ENCODE measurements at regions not wholly inside any gene's neighbourhood (a gene's known extent, or its start where the extent isn't known, plus 50 kb on each side); places are given as distances from the start of the nearest gene placed in this dataset.

DNA sequence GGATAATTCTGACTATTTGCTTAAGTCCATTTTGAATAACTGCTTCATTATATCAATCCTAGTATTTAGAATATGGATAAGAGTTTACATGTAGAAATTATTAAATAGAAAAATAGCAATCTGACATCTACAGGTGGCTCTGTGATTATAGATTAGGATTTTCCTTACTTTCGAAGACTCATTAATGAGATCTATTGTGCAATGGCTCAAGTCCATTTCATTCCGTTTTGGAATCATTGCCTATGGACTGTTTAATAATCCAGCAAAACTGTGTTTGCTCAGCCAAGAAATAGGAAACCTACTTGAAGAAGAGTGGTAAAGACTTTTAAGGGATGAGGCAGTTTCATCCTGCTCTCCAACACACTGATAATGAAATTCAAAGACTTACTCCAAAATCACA, 67.8 kb upstream of the SSTR1 start:
- no peak for ATAC-seq
- BruUV-seq (replicated peaks) = no TSS peak
- no peak for TF ChIP-seq SIN3A (IDR thresholded peaks at IDR 0.05; ENCODE audit: borderline replicate concordance, insufficient read depth, low read depth, low read length)
- TF ChIP-seq REST (IDR thresholded peaks at IDR 0.05; ENCODE audit: insufficient read depth in 1 of 2, low read depth in 2 of 2, low read length in 1 of 2) = no peak
- TF ChIP-seq POLR2AphosphoS5 (IDR thresholded peaks at IDR 0.05; ENCODE audit: low read depth, low read length) = no peak
- no peaks in the 10 kb centered on the region for H3K36me3 ChIP-seq (ENCODE audit: control insufficient read depth, insufficient read depth, low read length)
- ChIA-PET POLR2A (no interaction called here), CTCF (no interaction called here)
- no peaks in the 10 kb centered on the region for H3K27me3 ChIP-seq (ENCODE audit: control insufficient read depth, insufficient read depth, low read length)
- no peak overlapping the region for H3K4me3 ChIP-seq (ENCODE audit: low read depth in 2 of 2, low read length in 2 of 2)
- no peak overlapping the region for H3K27ac ChIP-seq (ENCODE audit: low read length)
- no peaks in the 10 kb centered on the region for H3K4me1 ChIP-seq (ENCODE audit: control insufficient read depth, insufficient read depth, low read length)
- DNase-seq (ENCODE audit: low read depth, low spot score) = no peak
- in situ Hi-C loops (cut with HindIII; ENCODE audit: low pct_unique_long_range_greater_than_20kb, low sequenced_read_pairs) = no loop called here
- intact Hi-C loops (cut with micrococcal nuclease; ENCODE audit: unreplicated experiment) = no loop called here
- H3K9me3 ChIP-seq (ENCODE audit: control insufficient read depth, insufficient read depth, low read depth, low read length) = no peaks in the 10 kb centered on the region

GRCh38 chr14:38143170-38143569, 64.5 kb upstream of the SSTR1 start:
- Histone ChIP-seq H3K4me1 (ENCODE audit: control insufficient read depth, insufficient read depth, low read length) (no peaks in the 10 kb centered on the region), H3K36me3 (ENCODE audit: control insufficient read depth, insufficient read depth, low read length) (no peaks in the 10 kb centered on the region), H3K27me3 (ENCODE audit: control insufficient read depth, insufficient read depth, low read length) (no peaks in the 10 kb centered on the region), H3K9me3 (ENCODE audit: control insufficient read depth, insufficient read depth, low read depth, low read length) (no peaks in the 10 kb centered on the region), H3K4me3 (ENCODE audit: low read depth in 2 of 2, low read length in 2 of 2) (no peak overlapping the region), H3K27ac (ENCODE audit: low read length) (no peak overlapping the region)
- in situ Hi-C loops (cut with HindIII; ENCODE audit: low pct_unique_long_range_greater_than_20kb, low sequenced_read_pairs) = no loop called here
- ATAC-seq (no peak), DNase-seq (ENCODE audit: low read depth, low spot score) (no peak)
- TF ChIP-seq REST (IDR thresholded peaks at IDR 0.05; ENCODE audit: insufficient read depth in 1 of 2, low read depth in 2 of 2, low read length in 1 of 2) (no peak), POLR2AphosphoS5 (IDR thresholded peaks at IDR 0.05; ENCODE audit: low read depth, low read length) (no peak), CTCF (IDR thresholded peaks at IDR 0.05) (no peak), TCF7L2 (IDR thresholded peaks at IDR 0.05; ENCODE audit: low read depth, low read length) (no peak), SIN3A (IDR thresholded peaks at IDR 0.05; ENCODE audit: borderline replicate concordance, insufficient read depth, low read depth, low read length) (no peak)
- BruUV-seq (replicated peaks) = no TSS peak
- intact Hi-C loops (cut with micrococcal nuclease; ENCODE audit: unreplicated experiment) = no loop called here
- CTCF ChIA-PET = no interaction called here
- POLR2A ChIA-PET = no interaction called here
